Gastroesophageal sphincter (tissue), 3 donors: ENCODE measurements at regions not wholly inside any gene's neighbourhood (a gene's known extent, or its start where the extent isn't known, plus 50 kb on each side); places are given as distances from the start of the nearest gene placed in this dataset.

ENCODE experiments used
- POLR2AphosphoS5 ChIP-seq: sonication (generic); formaldehyde crosslinking; IDR thresholded peaks from one replicate; pipeline ENCODE4 v1.6.1; 2017; ENCODE audit warnings: antibody characterized with exemption
- TF ChIP-seq, protein P1 (sequence below), 4 experiments: fragments of 200-600 bp in 2 of 4; fragments of 450-650 bp in 2 of 4; sonication (generic) in 1 of 4; IDR thresholded peaks; one replicate each; pipeline ENCODE4 v1.5.1; 2017 to 2019; ENCODE audit warnings: antibody characterized with exemption in 4 of 4, mild to moderate bottlenecking in 2 of 4, moderate library complexity in 2 of 4

DNA sequence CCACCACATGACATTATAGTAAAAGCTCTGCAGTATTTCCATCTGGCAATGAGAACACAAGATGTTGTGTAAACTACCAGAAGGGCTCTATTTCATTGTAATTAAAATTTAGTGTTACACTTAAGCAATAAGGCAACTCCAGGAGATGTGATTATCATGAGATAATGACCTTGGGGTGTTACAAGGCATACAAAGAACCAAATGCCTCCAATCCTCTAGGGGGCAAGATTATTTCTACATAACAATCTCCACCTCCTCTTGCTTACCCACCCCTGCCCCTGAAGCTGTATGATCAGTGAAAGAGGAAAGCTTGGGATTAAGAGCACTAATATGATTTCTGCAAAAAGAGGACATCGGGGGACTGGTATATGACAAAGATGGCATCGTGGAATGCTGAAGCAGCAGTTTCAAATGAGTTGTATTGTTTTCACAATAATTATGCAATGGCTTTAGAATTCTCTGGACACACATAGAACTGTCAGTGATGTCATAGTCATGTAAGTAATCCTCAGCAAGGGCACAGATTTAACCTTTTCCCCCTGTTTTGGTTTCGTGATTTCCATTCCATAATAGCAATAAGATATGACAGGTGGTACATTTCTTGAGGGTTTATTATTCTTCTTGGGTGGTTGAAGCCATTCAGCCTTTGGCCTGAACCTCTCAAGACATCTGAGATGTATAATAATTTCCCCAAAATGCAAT, 295.3 kb downstream of the MZT1 start:
- TF ChIP-seq, protein P1, sequence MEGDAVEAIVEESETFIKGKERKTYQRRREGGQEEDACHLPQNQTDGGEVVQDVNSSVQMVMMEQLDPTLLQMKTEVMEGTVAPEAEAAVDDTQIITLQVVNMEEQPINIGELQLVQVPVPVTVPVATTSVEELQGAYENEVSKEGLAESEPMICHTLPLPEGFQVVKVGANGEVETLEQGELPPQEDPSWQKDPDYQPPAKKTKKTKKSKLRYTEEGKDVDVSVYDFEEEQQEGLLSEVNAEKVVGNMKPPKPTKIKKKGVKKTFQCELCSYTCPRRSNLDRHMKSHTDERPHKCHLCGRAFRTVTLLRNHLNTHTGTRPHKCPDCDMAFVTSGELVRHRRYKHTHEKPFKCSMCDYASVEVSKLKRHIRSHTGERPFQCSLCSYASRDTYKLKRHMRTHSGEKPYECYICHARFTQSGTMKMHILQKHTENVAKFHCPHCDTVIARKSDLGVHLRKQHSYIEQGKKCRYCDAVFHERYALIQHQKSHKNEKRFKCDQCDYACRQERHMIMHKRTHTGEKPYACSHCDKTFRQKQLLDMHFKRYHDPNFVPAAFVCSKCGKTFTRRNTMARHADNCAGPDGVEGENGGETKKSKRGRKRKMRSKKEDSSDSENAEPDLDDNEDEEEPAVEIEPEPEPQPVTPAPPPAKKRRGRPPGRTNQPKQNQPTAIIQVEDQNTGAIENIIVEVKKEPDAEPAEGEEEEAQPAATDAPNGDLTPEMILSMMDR (IDR thresholded peaks at IDR 0.05): no peak
- TF ChIP-seq POLR2AphosphoS5: no peak
